HepG2 (cell line): ENCODE measurements at regions not wholly inside any gene's neighbourhood (a gene's known extent, or its start where the extent isn't known, plus 50 kb on each side); places are given as distances from the start of the nearest gene placed in this dataset.

ENCODE experiments used
- RAD21 ChIP-seq: fragments of 450-650 bp; formaldehyde crosslinking; IDR thresholded peaks from 2 replicates; pipeline ENCODE4 v1.5.0; 2020; ENCODE audit warnings: mild to moderate bottlenecking
- ZNF740 ChIP-seq: sonication (generic); formaldehyde crosslinking; IDR thresholded peaks from 2 replicates; pipeline ENCODE4 v1.4.0; 2020; ENCODE audit warnings: missing genetic modification reagents

DNA sequence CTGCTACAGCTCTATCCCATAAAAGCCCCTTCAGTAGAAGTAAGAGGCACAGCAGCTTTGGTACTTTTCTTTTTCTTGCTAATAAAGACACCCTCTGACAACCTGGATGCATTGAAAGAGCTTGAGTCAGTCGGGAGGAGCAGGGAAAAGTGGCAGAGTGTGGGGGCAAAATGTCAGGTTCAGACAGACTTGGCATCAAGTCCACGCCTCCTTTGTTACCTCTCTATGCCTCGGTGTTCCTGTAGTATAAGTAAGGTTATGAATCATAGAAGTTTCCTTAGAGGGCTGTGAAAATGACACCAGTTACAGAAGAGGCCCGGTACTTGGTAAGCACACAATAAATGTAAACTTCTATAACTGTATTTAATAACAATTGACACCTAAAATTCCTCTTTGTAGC, 133.9 kb downstream of the ESM1 start:
- TF ChIP-seq RAD21 (CRISPR knock-in tag) = no peak
- no peak for TF ChIP-seq ZNF740 (CRISPR knock-in tag)
